PC-3 (cell line): ENCODE measurements at regions not wholly inside any gene's neighbourhood (a gene's known extent, or its start where the extent isn't known, plus 50 kb on each side); places are given as distances from the start of the nearest gene placed in this dataset. TPM values are rescaled to one million over a fixed set of nuclear protein-coding genes. Genes with fewer than 3 reads are reported as not detected.

Experiments used
- ATAC-seq: fragments of 200-7000 bp; cut with Tn5 transposase; 2 replicates; pipeline ENCODE4 v1.9.1; 2020; ENCODE audit warnings: mild to moderate bottlenecking, moderate library complexity
- BruUV-seq: library from RNA; stranded (reverse); fragments of 400-500 nt; replicated peaks from 2 replicates; lab custom pipeline; 2021; lab: Mats Ljungman, UMichigan
- CTCF ChIA-PET: fragments of 300-600 bp; sonication (Branson Sonifier 250); formaldehyde crosslinking; loops from one replicate; lab custom pipeline; 2022; ENCODE audit warnings: antibody characterized with exemption; lab: Charles Lee
- POLR2A ChIA-PET: fragments of 300-600 bp; sonication (Branson Sonifier 250); formaldehyde crosslinking; loops from one replicate; lab custom pipeline; 2022; ENCODE audit warnings: antibody characterized with exemption; ENCODE audit not compliant: unreplicated experiment; lab: Charles Lee
- DNase-seq: peaks from one replicate; pipeline ENCODE4 v3.0.0-alpha.2; 2015
- H2AFZ ChIP-seq: fragments of 300-600 bp; sonication (generic); 2 replicates; pipeline ENCODE4 v1.6.0; 2016; ENCODE audit warnings: antibody characterized with exemption, low read length
- H3F3A ChIP-seq: fragments of 300-600 bp; sonication (generic); one replicate; pipeline ENCODE4 v1.6.0; 2017; ENCODE audit warnings: antibody characterized with exemption, low read length, control low read depth, mild to moderate bottlenecking; ENCODE audit not compliant: unreplicated experiment
- H3K27ac ChIP-seq: fragments of 300-600 bp; sonication (generic); 2 replicates; pipeline ENCODE4 v1.5.1; 2016; ENCODE audit warnings: mild to moderate bottlenecking, low read length
- H3K27me3 ChIP-seq: fragments of 300-600 bp; sonication (generic); 2 replicates; pipeline ENCODE4 v1.6.1; 2016; ENCODE audit warnings: low read length, mixed read lengths
- H3K36me3 ChIP-seq: fragments of 300-600 bp; sonication (generic); 2 replicates; pipeline ENCODE4 v1.6.1; 2016; ENCODE audit warnings: low read depth, mixed run types, low read length, mixed read lengths
- H3K4me1 ChIP-seq: fragments of 300-600 bp; sonication (generic); 2 replicates; pipeline ENCODE4 v1.5.1; 2016; ENCODE audit warnings: low read length; ENCODE audit not compliant: insufficient read depth
- H3K4me2 ChIP-seq: fragments of 300-600 bp; sonication (generic); 2 replicates; pipeline ENCODE4 v1.6.0; 2016; ENCODE audit warnings: low read length
- H3K4me3 ChIP-seq: fragments of 300-600 bp; sonication (generic); 2 replicates; pipeline ENCODE4 v1.5.1; 2016; ENCODE audit warnings: mild to moderate bottlenecking, low read length, mixed read lengths
- H3K79me2 ChIP-seq: fragments of 300-600 bp; sonication (generic); 2 replicates; pipeline ENCODE4 v1.6.1; 2017; ENCODE audit warnings: low read length, mixed read lengths
- H3K9ac ChIP-seq: fragments of 300-600 bp; sonication (generic); 2 replicates; pipeline ENCODE4 v1.6.0; 2016; ENCODE audit warnings: mild to moderate bottlenecking, low read length
- H3K9me2 ChIP-seq: fragments of 300-600 bp; sonication (generic); replicated peaks from 2 replicates; pipeline ENCODE4 v1.6.1; 2016; ENCODE audit warnings: mixed run types, low read length, mixed read lengths
- H3K9me3 ChIP-seq: fragments of 300-600 bp; sonication (generic); 2 replicates; pipeline ENCODE4 v1.6.1; 2016; ENCODE audit warnings: low read length, mixed read lengths
- H4K20me1 ChIP-seq: fragments of 300-600 bp; sonication (generic); 2 replicates; pipeline ENCODE4 v1.6.1; 2016; ENCODE audit warnings: low read length, mixed read lengths
- CTCF ChIP-seq: fragments of 300-600 bp; sonication (generic); conservative IDR thresholded peaks from 2 replicates; pipeline ENCODE4 v1.5.1; 2017; ENCODE audit warnings: antibody characterized with exemption, low read depth, mild to moderate bottlenecking, low read length
- EZH2 ChIP-seq: fragments of 300-600 bp; sonication (generic); IDR thresholded peaks from one replicate; pipeline ENCODE4 v1.6.1; 2017; ENCODE audit warnings: antibody characterized with exemption, mild to moderate bottlenecking, low read length; ENCODE audit not compliant: unreplicated experiment
- EZH2phosphoT487 ChIP-seq: fragments of 300-600 bp; sonication (generic); IDR thresholded peaks from 2 replicates; pipeline ENCODE4 v1.6.1; 2018; ENCODE audit warnings: mild to moderate bottlenecking, antibody characterized with exemption, low read length, borderline replicate concordance
- intact Hi-C: fragments of 100-400 bp; cut with micrococcal nuclease; formaldehyde crosslinking; loops from 2 replicates; pipeline ENCODE4 v1.9.0; 2023
- microRNA-seq: library from miRNA; unstranded; fragments of <30 nt; microRNA quantifications from one replicate; pipeline ENCODE4 v1.1.0, GENCODE V29; 2020; ENCODE audit not compliant: unreplicated experiment

GRCh38 chr18:47311585-47311984 lies 60.1 kb upstream of the SKOR2 start:
- Histone ChIP-seq H3F3A (no peaks in the 10 kb centered on the region), H3K9me3 (no peaks in the 10 kb centered on the region), H3K36me3 (no peaks in the 10 kb centered on the region), H4K20me1 (no peaks in the 10 kb centered on the region), H3K79me2 (no peaks in the 10 kb centered on the region), H3K9ac (no peak overlapping the region), H3K4me3 (no peak overlapping the region), H3K27ac (no peak overlapping the region), H3K27me3 (no peaks in the 10 kb centered on the region), H3K9me2 (no peaks in the 10 kb centered on the region), H2AFZ (no peak overlapping the region), H3K4me2 (no peak overlapping the region), H3K4me1 (no peaks in the 10 kb centered on the region)
- BruUV-seq, result no TSS peak
- ChIA-PET POLR2A (no interaction called here), CTCF (no interaction called here)
- TF ChIP-seq EZH2, result no peak
- TF ChIP-seq EZH2phosphoT487, result no peak
- no peak for TF ChIP-seq CTCF
- intact Hi-C loops, result no loop called here
- DNase-seq (no peak), ATAC-seq (no peak)

Small RNAs in the stretch of these regions (microRNA-seq; reads per million reads assigned to microRNA genes)
- gene MIR4527, result not detected
